Brain microvascular endothelial cell (primary cell): ENCODE measurements at regions not wholly inside any gene's neighbourhood (a gene's known extent, or its start where the extent isn't known, plus 50 kb on each side); places are given as distances from the start of the nearest gene placed in this dataset.

Experiments used
- DNase-seq: peaks from one replicate; pipeline ENCODE4 v3.0.0-alpha.2; 2020
- H3K27ac ChIP-seq: fragments of 250-450 bp; sonication (Bioruptor Pico); 2 replicates; pipeline ENCODE4 v1.5.1; 2020; ENCODE audit warnings: mild to moderate bottlenecking, moderate library complexity
- H3K27me3 ChIP-seq: fragments of 250-450 bp; sonication (Bioruptor Pico); replicated peaks from 2 replicates; pipeline ENCODE4 v1.5.1; 2020; ENCODE audit warnings: mild to moderate bottlenecking
- H3K36me3 ChIP-seq: fragments of 250-450 bp; sonication (Bioruptor Pico); replicated peaks from 2 replicates; pipeline ENCODE4 v1.5.1; 2020; ENCODE audit warnings: mild to moderate bottlenecking
- H3K4me3 ChIP-seq: 2 replicates; pipeline ENCODE4 v1.5.1; 2011; ENCODE audit warnings: low read depth, mild to moderate bottlenecking, control low read depth, low read length, moderate library complexity
- in situ Hi-C: cut with HindIII; loops from 2 replicates; pipeline ENCODE4 v1.10.0; 2017; ENCODE audit warnings: low sequenced_read_pairs, low pct_ligation_motif_present
- TF ChIP-seq, protein P1 (sequence below): IDR thresholded peaks from 2 replicates; pipeline ENCODE4 v1.5.1; 2011; ENCODE audit warnings: low read depth, mild to moderate bottlenecking, moderate library complexity, low read length, control low read depth, inconsistent platforms; ENCODE audit errors: missing control alignments

DNA sequence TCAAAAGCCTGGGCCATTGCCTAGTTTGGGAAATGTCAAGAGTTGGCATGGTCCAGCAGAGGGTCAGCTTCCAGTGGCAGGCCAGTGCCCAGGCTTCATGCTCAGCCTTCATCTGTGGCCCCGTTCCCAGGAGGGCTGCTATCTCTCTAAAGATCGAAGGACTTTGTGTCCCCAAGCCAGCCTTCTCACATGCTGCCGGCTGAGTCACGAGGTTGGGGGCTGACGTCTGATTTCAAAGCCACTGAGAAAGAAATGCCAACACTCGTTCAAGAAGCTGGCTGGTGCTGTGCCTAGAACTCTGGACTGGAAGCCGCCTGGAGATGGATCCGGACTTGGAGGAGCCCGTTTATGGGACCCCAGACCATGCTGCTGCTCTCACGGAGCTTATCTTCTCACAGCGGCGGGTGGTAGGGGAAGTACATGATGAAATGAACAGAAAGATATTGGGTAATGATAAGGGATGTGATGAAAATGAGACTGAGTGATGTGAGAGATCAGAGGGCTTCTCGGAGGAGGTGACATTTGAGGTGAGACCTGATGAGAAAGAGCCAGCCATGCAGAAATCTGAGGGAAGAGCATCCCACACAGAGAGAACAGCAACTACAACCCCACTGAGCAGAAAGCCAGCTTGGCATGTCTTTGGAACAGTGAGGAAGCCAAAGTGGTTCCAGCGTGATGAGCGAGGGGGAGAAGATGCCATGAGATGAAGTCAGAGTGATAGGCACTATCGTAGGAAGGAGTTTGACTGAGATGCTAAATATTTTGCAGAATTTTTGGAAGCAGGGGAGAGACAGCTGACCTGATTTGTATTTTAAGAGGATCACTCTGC, 54.9 kb upstream of the BOD1 start:
- DNase-seq, result no peak
- Histone ChIP-seq H3K36me3 (no peaks in the 10 kb centered on the region), H3K27ac (no peak overlapping the region), H3K27me3 (no peaks in the 10 kb centered on the region), H3K4me3 (no peak overlapping the region)
- in situ Hi-C loops, result no loop called here
- TF ChIP-seq, protein P1, sequence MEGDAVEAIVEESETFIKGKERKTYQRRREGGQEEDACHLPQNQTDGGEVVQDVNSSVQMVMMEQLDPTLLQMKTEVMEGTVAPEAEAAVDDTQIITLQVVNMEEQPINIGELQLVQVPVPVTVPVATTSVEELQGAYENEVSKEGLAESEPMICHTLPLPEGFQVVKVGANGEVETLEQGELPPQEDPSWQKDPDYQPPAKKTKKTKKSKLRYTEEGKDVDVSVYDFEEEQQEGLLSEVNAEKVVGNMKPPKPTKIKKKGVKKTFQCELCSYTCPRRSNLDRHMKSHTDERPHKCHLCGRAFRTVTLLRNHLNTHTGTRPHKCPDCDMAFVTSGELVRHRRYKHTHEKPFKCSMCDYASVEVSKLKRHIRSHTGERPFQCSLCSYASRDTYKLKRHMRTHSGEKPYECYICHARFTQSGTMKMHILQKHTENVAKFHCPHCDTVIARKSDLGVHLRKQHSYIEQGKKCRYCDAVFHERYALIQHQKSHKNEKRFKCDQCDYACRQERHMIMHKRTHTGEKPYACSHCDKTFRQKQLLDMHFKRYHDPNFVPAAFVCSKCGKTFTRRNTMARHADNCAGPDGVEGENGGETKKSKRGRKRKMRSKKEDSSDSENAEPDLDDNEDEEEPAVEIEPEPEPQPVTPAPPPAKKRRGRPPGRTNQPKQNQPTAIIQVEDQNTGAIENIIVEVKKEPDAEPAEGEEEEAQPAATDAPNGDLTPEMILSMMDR, result no peak

DNA sequence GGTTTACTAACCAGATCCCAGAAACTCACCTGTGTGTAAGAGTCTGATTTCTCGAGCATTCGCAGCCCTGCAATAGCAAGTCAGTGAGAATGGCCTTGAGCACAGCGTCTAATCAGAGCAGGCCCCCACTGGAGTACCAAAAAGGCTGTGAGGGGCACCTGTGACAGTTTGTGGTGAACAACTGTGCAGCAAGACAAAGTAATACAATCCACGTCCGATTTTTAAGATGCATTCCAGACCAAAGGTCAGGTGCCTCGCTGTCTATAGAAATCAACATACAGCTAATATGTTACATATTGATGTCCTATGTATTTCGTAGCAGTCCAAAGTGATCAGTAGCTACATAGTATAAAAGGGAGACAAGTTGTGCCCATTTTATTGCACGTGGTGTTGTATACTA, 55.7 kb upstream of the BOD1 start:
- TF ChIP-seq, protein P1, result no peak

DNA sequence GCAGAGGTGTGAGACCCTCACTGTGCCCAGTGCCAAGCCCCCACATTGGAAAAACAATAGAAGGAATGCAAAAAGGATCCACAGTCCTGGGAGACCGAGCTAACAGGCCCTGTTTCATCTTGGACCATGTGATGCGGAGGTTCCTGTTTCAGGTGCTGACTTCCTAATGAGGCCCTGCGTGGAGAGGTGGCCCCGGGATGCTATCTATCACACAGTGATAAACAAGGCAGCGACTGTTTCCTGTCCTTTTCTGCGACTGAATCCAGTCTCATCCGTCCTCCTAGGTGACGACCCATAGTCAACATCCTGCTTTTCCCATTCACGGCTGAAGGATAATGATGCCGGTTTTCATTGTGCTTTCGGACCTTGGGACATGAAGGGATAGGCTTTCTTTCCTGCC, 56.4 kb upstream of the BOD1 start:
- in situ Hi-C loops, result no loop called here
- Histone ChIP-seq H3K36me3 (no peaks in the 10 kb centered on the region), H3K27me3 (no peaks in the 10 kb centered on the region), H3K27ac (no peak overlapping the region), H3K4me3 (no peak overlapping the region)
- TF ChIP-seq, protein P1, result no peak
- no peak for DNase-seq

More for the DNA sequence above, 55.7 kb upstream of the BOD1 start:
- H3K27ac ChIP-seq, result no peak overlapping the region
- no peak for DNase-seq
- no peaks in the 10 kb centered on the region for H3K36me3 ChIP-seq
- in situ Hi-C loops, result no loop called here
- no peak overlapping the region for H3K4me3 ChIP-seq
- H3K27me3 ChIP-seq, result no peaks in the 10 kb centered on the region

DNA sequence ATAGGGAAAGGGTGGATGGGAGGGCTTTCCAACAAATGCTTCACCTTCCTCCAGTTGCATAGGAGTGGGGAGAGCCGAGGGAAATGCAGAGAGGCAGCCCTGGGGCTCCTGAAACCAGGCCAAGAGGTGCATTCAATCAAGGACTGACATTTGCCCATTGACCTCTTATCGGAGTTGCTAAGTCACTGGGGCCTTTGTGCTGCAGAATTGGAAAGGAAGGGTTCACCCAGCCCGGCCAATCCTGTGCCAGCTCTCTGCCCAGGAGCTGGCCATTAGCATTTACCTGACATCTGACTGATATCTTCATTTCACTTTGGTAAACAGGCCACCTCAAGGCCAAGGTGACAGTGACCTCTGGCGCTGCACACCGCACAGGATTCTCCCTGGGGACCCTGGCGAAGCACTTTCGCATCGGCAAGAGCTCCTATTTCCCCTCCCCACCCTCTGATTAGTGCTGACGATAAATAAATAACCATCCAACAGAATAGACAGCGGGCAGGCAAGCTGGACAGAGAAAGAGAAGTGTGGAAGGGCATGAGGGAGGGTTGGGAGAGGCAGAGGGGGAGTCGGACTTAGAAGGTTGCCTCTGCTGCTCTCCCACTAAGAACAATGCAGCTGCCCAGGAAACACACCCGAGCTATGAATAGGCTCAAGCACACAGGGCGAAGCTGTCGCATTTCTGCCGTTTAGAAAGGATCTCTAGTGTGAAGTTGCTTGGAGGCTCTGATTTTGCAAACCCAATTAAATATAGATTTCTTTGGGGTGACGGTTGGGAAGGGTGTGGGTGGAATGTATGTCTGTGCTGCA, 57.0 kb upstream of the BOD1 start:
- in situ Hi-C loops, result no loop called here

DNA sequence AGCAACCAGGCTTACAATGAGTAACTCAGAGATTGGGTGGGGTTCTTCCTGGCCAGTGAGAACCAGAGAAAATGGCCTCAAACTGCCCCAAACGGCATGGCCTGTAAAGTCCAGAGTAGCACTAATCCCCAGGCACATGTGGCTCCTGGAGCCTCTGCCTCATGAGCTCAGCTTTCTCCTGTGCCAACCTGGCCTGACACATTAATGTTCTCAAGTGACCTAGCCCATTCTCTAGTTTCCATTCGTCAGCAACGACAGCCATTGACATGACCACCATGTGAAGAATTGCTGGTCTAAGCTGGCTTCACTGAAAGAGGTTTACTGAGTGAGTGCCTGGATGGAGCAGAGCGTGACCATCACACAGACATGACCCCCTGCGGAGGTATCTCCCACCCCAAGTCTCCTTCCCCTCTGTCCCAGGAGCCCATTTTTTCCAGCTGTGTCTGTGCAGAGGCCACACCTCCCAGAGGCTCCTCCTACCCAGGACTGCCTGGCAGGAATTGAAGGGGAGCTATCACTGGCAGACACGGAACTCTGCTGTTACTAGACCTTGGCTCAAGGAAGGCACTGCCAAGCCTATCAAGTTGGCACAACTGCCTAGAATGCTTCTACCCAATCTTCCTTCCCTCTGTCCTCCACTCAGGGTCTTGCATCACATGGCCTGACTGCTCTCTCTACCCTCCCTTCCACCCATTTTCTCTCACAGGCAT, 59.0 kb upstream of the BOD1 start:
- TF ChIP-seq, protein P1, result no peak
- in situ Hi-C loops, result no loop called here
- DNase-seq, result no peak
- Histone ChIP-seq H3K36me3 (no peaks in the 10 kb centered on the region), H3K4me3 (no peak overlapping the region), H3K27me3 (no peaks in the 10 kb centered on the region), H3K27ac (no peak overlapping the region)

More for the DNA sequence above, 57.0 kb upstream of the BOD1 start:
- H3K27ac ChIP-seq, result no peak overlapping the region
- H3K4me3 ChIP-seq, result no peak overlapping the region
- no peak for DNase-seq
- no peaks in the 10 kb centered on the region for H3K27me3 ChIP-seq
- no peaks in the 10 kb centered on the region for H3K36me3 ChIP-seq
- TF ChIP-seq, protein P1, result no peak
